ENCODE measurements at regions not wholly inside any gene's neighbourhood (a gene's known extent, or its start where the extent isn't known, plus 50 kb on each side); places are given as distances from the start of the nearest gene placed in this dataset.

DNA sequence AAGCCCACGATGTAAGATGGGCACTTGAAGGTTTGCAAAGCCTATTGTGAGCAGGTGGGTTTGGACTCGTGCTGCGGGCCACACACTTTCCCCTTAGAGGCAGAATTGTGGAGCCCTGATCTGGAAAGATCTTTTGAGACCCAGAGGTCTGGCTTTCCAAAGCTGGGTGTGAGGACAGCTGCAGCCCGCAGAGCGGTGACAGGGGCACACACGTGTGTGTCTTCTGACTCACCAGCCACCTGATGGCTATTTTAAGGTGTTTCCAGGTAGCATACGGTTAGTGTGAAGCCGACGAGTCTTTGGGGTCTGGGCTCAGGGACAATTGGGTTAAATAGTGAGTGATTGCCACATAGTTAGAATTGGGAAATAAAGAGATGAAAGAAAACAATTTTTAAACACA, 108.9 kb upstream of the GSE1 start:
- in situ Hi-C loops (cut with HindIII; ENCODE audit: extremely low pct_ligation_motif_present, low pct_unique_long_range_greater_than_20kb) (no loop called here), intact Hi-C loops (cut with micrococcal nuclease; ENCODE audit: unreplicated experiment) (no loop called here)
- Histone ChIP-seq H3K27ac (ENCODE audit: extremely low read length, insufficient read depth, low read length) (no peak overlapping the region), H3K27me3 (ENCODE audit: control insufficient read depth in 1 of 2, insufficient read depth in 2 of 2, low read length in 2 of 2) (no peaks in the 10 kb centered on the region; a peak in 1 of 5 replicates), H3K9me3 (ENCODE audit: low read length) (no peaks in the 10 kb centered on the region), H3K4me2 (ENCODE audit: low read depth, low read length) (no peak overlapping the region), H3K9ac (ENCODE audit: insufficient read depth, low read depth, low read length) (no peak overlapping the region), H3K4me3 (replicated peaks in 1 of 3; ENCODE audit: insufficient read depth in 1 of 3, low read depth in 2 of 3, low read length in 3 of 3) (no peak overlapping the region), H3K4me1 (ENCODE audit: insufficient read depth, low read length) (peaks cover 21% of the 10 kb centered on the region), H2AFZ (ENCODE audit: low read length) (no peak overlapping the region), H3K36me3 (replicated peaks in 1 of 2; ENCODE audit: control insufficient read depth in 1 of 2, insufficient read depth in 2 of 2, low read length in 2 of 2) (no peaks in the 10 kb centered on the region), H3K79me2 (ENCODE audit: insufficient read depth, low read length) (no peaks in the 10 kb centered on the region), H4K20me1 (ENCODE audit: insufficient read depth, low read length) (no peaks in the 10 kb centered on the region)
- TF ChIP-seq CEBPB (IDR thresholded peaks at IDR 0.05; ENCODE audit: borderline replicate concordance, low read depth, low read length) = peak; percentile 45; the same call in 1 of the 2 replicates
- no peak for TF ChIP-seq ZNF350 (CRISPR knock-in tag; IDR thresholded peaks at IDR 0.05; ENCODE audit: borderline replicate concordance, low read depth)
- TF ChIP-seq, protein P1, sequence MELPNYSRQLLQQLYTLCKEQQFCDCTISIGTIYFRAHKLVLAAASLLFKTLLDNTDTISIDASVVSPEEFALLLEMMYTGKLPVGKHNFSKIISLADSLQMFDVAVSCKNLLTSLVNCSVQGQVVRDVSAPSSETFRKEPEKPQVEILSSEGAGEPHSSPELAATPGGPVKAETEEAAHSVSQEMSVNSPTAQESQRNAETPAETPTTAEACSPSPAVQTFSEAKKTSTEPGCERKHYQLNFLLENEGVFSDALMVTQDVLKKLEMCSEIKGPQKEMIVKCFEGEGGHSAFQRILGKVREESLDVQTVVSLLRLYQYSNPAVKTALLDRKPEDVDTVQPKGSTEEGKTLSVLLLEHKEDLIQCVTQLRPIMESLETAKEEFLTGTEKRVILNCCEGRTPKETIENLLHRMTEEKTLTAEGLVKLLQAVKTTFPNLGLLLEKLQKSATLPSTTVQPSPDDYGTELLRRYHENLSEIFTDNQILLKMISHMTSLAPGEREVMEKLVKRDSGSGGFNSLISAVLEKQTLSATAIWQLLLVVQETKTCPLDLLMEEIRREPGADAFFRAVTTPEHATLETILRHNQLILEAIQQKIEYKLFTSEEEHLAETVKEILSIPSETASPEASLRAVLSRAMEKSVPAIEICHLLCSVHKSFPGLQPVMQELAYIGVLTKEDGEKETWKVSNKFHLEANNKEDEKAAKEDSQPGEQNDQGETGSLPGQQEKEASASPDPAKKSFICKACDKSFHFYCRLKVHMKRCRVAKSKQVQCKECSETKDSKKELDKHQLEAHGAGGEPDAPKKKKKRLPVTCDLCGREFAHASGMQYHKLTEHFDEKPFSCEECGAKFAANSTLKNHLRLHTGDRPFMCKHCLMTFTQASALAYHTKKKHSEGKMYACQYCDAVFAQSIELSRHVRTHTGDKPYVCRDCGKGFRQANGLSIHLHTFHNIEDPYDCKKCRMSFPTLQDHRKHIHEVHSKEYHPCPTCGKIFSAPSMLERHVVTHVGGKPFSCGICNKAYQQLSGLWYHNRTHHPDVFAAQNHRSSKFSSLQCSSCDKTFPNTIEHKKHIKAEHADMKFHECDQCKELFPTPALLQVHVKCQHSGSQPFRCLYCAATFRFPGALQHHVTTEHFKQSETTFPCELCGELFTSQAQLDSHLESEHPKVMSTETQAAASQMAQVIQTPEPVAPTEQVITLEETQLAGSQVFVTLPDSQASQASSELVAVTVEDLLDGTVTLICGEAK (IDR thresholded peaks at IDR 0.05) = no peak
- TF ChIP-seq, protein P1 (CRISPR knock-in tag; IDR thresholded peaks at IDR 0.05) = no peak
- TF ChIP-seq, protein P2, sequence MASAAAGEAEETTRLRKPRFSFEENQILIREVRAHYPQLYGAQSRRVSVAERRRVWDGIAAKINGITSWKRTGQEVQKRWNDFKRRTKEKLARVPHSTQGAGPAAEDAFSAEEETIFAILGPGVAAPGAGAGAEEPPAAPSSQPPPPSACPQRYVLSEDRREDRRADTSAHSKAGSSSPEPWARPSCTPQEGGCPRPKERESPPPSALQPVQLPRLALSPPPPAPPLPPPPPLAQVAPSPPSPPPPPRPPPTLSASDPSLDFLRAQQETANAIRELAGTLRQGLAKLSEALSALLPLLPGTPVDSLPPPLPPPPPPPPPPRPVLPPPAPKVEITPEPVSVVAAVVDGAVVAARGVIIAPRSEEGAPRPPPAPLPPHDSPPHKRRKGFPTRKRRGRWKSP (CRISPR knock-in tag; IDR thresholded peaks at IDR 0.05) = no peak
- TF ChIP-seq NFE2 (CRISPR knock-in tag; IDR thresholded peaks at IDR 0.05) = no peak
- no peak for TF ChIP-seq ZNF605 (CRISPR knock-in tag; IDR thresholded peaks at IDR 0.05)
- no peak; the same call in 2 of the 3 replicates for ATAC-seq
- FAIRE-seq = no peak
- no TSS peak for BruUV-seq (replicated peaks)
- CTCF ChIA-PET (ENCODE audit: low intra/inter-chr PET ratio, low total read pairs) = no interaction called here
- no peak for DNase-seq (ENCODE audit: low spot score)
- WGBS (ENCODE audit: low lambda C conversion rate) = 57% methylated on average over 9 of the region's 9 CpGs
- POLR2A ChIA-PET = no interaction called here
